ENCODE measurements at regions not wholly inside any gene's neighbourhood (a gene's known extent, or its start where the extent isn't known, plus 50 kb on each side); places are given as distances from the start of the nearest gene placed in this dataset.
"Not testable (repeated sequence)": the region's sequence is repeated elsewhere in the genome, so short reads cannot be mapped to it uniquely, and the experiment has no call there.

- TF ChIP-seq ZNF331 (CRISPR knock-in tag; IDR thresholded peaks at IDR 0.05; ENCODE audit: low read depth) (no peak), EZH2phosphoT487 (IDR thresholded peaks at IDR 0.05; ENCODE audit: unreplicated experiment) (no peak), JUNB (IDR thresholded peaks at IDR 0.05; ENCODE audit: unreplicated experiment) (no peak), NANOG (IDR thresholded peaks at IDR 0.05; ENCODE audit: borderline replicate concordance) (no peak)
- Histone ChIP-seq H2AFZ (no peak overlapping the region), H4K20me1 (replicated peaks; ENCODE audit: insufficient read depth) (no peaks in the 10 kb centered on the region), H3K9me2 (ENCODE audit: insufficient read depth) (no peaks in the 10 kb centered on the region), H3K4me3 (no peak overlapping the region), H3K4me2 (no peak overlapping the region), H3K36me3 (ENCODE audit: insufficient read depth) (no peaks in the 10 kb centered on the region), H3K4me1 (ENCODE audit: insufficient read depth) (no peaks in the 10 kb centered on the region), H3K27me3 (ENCODE audit: insufficient read depth) (no peaks in the 10 kb centered on the region), H3F3A (replicated peaks; ENCODE audit: low read depth) (no peaks in the 10 kb centered on the region), H3K27ac (ENCODE audit: low read depth) (no peak overlapping the region), H3K79me2 (replicated peaks; ENCODE audit: insufficient read depth) (no peaks in the 10 kb centered on the region)
- Mint-ChIP-seq H3K4me1 (no peaks in the 10 kb centered on the region), H3K27ac (no peak overlapping the region), H3K9me3 (no peaks in the 10 kb centered on the region), H3K27me3 (ENCODE audit: insufficient read depth, low read depth, poor library complexity) (peaks cover 2% of the 10 kb centered on the region), H3K36me3 (ENCODE audit: low read depth) (no peaks in the 10 kb centered on the region), H3K4me3 (no peak overlapping the region)
- no peak for DNase-seq (ENCODE audit: low spot score)
- ATAC-seq = no peak
Measured at GRCh38 chr6:51007237-51007636, 188.6 kb downstream of the TFAP2B start.

DNA sequence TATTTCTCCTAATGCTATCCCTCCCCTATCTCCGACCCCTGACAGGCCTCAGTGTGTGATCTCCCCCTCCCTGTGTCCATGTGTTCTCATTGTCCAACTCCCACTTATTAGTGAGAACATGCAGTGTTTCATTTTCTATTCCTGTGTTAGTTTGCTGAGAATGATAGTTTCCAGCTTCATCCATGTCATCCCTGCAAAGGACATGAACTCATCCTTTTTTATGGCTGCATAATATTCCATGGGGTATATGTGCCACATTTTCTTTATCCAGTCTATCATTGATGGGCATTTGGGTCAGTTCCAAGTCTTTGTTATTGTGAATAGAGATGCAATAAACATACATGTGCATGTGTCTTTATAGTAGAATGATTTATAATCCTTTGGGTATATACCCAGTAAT is 190.0 kb downstream of the TFAP2B start:
- H3K27me3 ChIP-seq (ENCODE audit: insufficient read depth); H3K4me3 Mint-ChIP-seq; H3K36me3 ChIP-seq (ENCODE audit: insufficient read depth); H2AFZ ChIP-seq; H3K4me2 ChIP-seq; H3K9me3 Mint-ChIP-seq; H3K27me3 Mint-ChIP-seq (ENCODE audit: insufficient read depth, low read depth, poor library complexity); H3K9me2 ChIP-seq (ENCODE audit: insufficient read depth); H3K79me2 ChIP-seq (replicated peaks; ENCODE audit: insufficient read depth); H3K4me1 ChIP-seq (ENCODE audit: insufficient read depth); DNase-seq (ENCODE audit: low spot score); H3K36me3 Mint-ChIP-seq (ENCODE audit: low read depth); H3K4me3 ChIP-seq; ATAC-seq; H4K20me1 ChIP-seq (replicated peaks; ENCODE audit: insufficient read depth); H3K27ac Mint-ChIP-seq; H3F3A ChIP-seq (replicated peaks; ENCODE audit: low read depth); H3K4me1 Mint-ChIP-seq; H3K27ac ChIP-seq (ENCODE audit: low read depth): not testable (repeated sequence)

DNA sequence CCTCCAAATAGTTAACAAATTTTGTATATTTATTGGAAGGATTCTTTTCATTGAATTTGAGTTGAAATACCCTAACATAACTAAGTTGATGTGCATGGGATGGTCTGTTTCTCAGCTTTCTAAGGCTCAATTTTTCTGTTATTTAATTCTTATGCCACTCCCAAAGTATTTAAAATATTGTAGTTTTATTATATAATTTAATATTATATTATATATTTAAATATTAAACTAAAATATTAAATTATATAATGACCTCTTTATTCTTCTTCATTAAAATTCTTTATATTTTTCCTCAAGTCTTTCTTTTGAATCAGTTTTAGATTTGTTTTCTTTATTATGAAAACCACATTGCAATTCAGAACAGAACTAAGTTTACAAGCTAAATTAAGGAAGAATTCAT is 194.7 kb downstream of the TFAP2B start:
- Mint-ChIP-seq H3K27me3 (ENCODE audit: insufficient read depth, low read depth, poor library complexity) (peaks cover 2% of the 10 kb centered on the region), H3K4me1 (no peaks in the 10 kb centered on the region), H3K27ac (no peak overlapping the region), H3K36me3 (ENCODE audit: low read depth) (no peaks in the 10 kb centered on the region), H3K9me3 (no peaks in the 10 kb centered on the region), H3K4me3 (no peak overlapping the region)
- no peaks in the 10 kb centered on the region for H3K36me3 ChIP-seq (ENCODE audit: insufficient read depth)
- H4K20me1 ChIP-seq (replicated peaks; ENCODE audit: insufficient read depth) = no peaks in the 10 kb centered on the region
- no peak overlapping the region for H3K4me3 ChIP-seq
- no peak overlapping the region for H2AFZ ChIP-seq
- no peak for DNase-seq (ENCODE audit: low spot score)
- no peaks in the 10 kb centered on the region for H3K27me3 ChIP-seq (ENCODE audit: insufficient read depth)
- no peaks in the 10 kb centered on the region for H3K9me2 ChIP-seq (ENCODE audit: insufficient read depth)
- TF ChIP-seq ZNF331 (CRISPR knock-in tag; IDR thresholded peaks at IDR 0.05; ENCODE audit: low read depth) (no peak), CTCF (conservative IDR thresholded peaks at IDR 0.05; ENCODE audit: low read depth in 2 of 2) (no peak), STAT1 (IDR thresholded peaks at IDR 0.05; ENCODE audit: unreplicated experiment) (no peak), JUNB (IDR thresholded peaks at IDR 0.05; ENCODE audit: unreplicated experiment) (no peak), POLR2AphosphoS5 (IDR thresholded peaks at IDR 0.05; ENCODE audit: low read depth) (no peak), EZH2 (IDR thresholded peaks at IDR 0.05; ENCODE audit: low read depth, unreplicated experiment) (no peak), ZNF462 (CRISPR knock-in tag; IDR thresholded peaks at IDR 0.05) (no peak)
- H3K4me1 ChIP-seq (ENCODE audit: insufficient read depth) = no peaks in the 10 kb centered on the region
- no peak overlapping the region for H3K27ac ChIP-seq (ENCODE audit: low read depth)
- H3K79me2 ChIP-seq (replicated peaks; ENCODE audit: insufficient read depth) = no peaks in the 10 kb centered on the region
- no peak overlapping the region for H3K4me2 ChIP-seq
- ATAC-seq = no peak
- H3F3A ChIP-seq (replicated peaks; ENCODE audit: low read depth) = no peaks in the 10 kb centered on the region
